CD4-positive, alpha-beta T cell treated with Interleukin-4 for 1 hour (primary cell): ENCODE measurements at regions not wholly inside any gene's neighbourhood (a gene's known extent, or its start where the extent isn't known, plus 50 kb on each side); places are given as distances from the start of the nearest gene placed in this dataset.
A peak's percentile ranks its signal among the peaks of the same experiment; 100 is the strongest.
"Not testable (repeated sequence)": the region's sequence is repeated elsewhere in the genome, so short reads cannot be mapped to it uniquely, and the experiment has no call there.

Experiments used
- DNase-seq, 2 donors: peaks; one replicate each; pipeline ENCODE4 v3.0.0-alpha.2; 2020 to 2022

GRCh38 chr11:13782390-13783075 is 114.1 kb downstream of the FAR1 start:
- DNase-seq: no peak

GRCh38 chr11:13784441-13784840 is 116.0 kb downstream of the FAR1 start:
- no peak for DNase-seq

GRCh38 chr11:13784855-13785254 is 116.4 kb downstream of the FAR1 start:
- no peak for DNase-seq

- no peak for DNase-seq
These were observed 118.2 kb downstream of the FAR1 start for GRCh38 chr11:13786688-13787087.

- DNase-seq: not testable (repeated sequence)
These were observed 129.1 kb downstream of the FAR1 start for GRCh38 chr11:13797616-13798015.

- no peak for DNase-seq
These were observed 132.4 kb downstream of the FAR1 start for GRCh38 chr11:13800901-13801300.

GRCh38 chr11:13818325-13818724 is 144.2 kb upstream of the SPON1 start:
- no peak for DNase-seq

- DNase-seq: no peak
These were observed 135.8 kb upstream of the SPON1 start for GRCh38 chr11:13826505-13827278.

GRCh38 chr11:13831696-13832095 is 130.8 kb upstream of the SPON1 start:
- DNase-seq: no peak

- no peak for DNase-seq
These were observed 128.1 kb upstream of the SPON1 start for GRCh38 chr11:13834463-13834862.

GRCh38 chr11:13836666-13837065 is 125.9 kb upstream of the SPON1 start:
- no peak for DNase-seq

GRCh38 chr11:13837286-13837685 is 125.2 kb upstream of the SPON1 start:
- DNase-seq: no peak

GRCh38 chr11:13841393-13841792 is 121.1 kb upstream of the SPON1 start:
- no peak for DNase-seq

GRCh38 chr11:13848031-13848430 is 114.5 kb upstream of the SPON1 start:
- no peak for DNase-seq

GRCh38 chr11:13850231-13851005 is 112.1 kb upstream of the SPON1 start:
- no peak for DNase-seq

GRCh38 chr11:13851691-13852090 is 110.8 kb upstream of the SPON1 start:
- DNase-seq: no peak

GRCh38 chr11:13852481-13852880 is 110.0 kb upstream of the SPON1 start:
- no peak for DNase-seq

GRCh38 chr11:13857828-13858227 is 104.7 kb upstream of the SPON1 start:
- DNase-seq: no peak

- DNase-seq: peak; percentile 37
These were observed 102.6 kb upstream of the SPON1 start for GRCh38 chr11:13859892-13860291.

- peak in 1 of 2 donors; percentile 10 for DNase-seq
These were observed 101.1 kb upstream of the SPON1 start for GRCh38 chr11:13861411-13861810.

GRCh38 chr11:13862845-13863392 is 99.6 kb upstream of the SPON1 start:
- no peak for DNase-seq

- DNase-seq: peak; percentile 55 to 82
These were observed 93.7 kb upstream of the SPON1 start for GRCh38 chr11:13868710-13869397.

- DNase-seq: no peak
These were observed 93.1 kb upstream of the SPON1 start for GRCh38 chr11:13869398-13869886.
